Astrocyte (in vitro differentiated cells and primary cell): ENCODE measurements at regions not wholly inside any gene's neighbourhood (a gene's known extent, or its start where the extent isn't known, plus 50 kb on each side); places are given as distances from the start of the nearest gene placed in this dataset.

Experiments used
- EZH2 ChIP-seq: IDR thresholded peaks from 2 replicates; pipeline ENCODE4 v1.6.1; 2012; ENCODE audit warnings: mild to moderate bottlenecking, low read length, inconsistent platforms; ENCODE audit not compliant: insufficient read depth
- TF ChIP-seq, protein P1 (sequence below): IDR thresholded peaks from 2 replicates; pipeline ENCODE4 v1.5.1; 2011; ENCODE audit warnings: low read depth, mild to moderate bottlenecking, inconsistent platforms, low read length, moderate library complexity; ENCODE audit not compliant: insufficient read depth

DNA sequence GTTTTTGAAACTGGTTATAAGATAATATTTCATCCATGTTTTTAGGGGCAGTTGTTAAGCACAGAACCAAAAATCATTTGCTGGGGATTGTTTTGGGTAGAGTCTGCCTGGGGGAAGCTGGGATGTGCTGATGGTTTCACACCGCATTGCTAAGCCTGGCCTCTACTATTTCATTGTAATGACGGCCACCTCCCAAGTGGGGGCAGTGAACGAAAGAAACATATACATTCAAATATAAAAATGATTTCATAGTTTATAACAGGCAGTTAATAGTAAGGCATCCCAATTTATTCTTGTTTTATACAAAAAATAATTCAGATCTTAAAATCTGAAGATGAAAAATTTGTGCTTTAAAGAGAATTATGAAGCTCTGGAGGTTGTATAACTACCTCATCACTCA is 750.8 kb downstream of the REEP3 start:
- TF ChIP-seq, protein P1, sequence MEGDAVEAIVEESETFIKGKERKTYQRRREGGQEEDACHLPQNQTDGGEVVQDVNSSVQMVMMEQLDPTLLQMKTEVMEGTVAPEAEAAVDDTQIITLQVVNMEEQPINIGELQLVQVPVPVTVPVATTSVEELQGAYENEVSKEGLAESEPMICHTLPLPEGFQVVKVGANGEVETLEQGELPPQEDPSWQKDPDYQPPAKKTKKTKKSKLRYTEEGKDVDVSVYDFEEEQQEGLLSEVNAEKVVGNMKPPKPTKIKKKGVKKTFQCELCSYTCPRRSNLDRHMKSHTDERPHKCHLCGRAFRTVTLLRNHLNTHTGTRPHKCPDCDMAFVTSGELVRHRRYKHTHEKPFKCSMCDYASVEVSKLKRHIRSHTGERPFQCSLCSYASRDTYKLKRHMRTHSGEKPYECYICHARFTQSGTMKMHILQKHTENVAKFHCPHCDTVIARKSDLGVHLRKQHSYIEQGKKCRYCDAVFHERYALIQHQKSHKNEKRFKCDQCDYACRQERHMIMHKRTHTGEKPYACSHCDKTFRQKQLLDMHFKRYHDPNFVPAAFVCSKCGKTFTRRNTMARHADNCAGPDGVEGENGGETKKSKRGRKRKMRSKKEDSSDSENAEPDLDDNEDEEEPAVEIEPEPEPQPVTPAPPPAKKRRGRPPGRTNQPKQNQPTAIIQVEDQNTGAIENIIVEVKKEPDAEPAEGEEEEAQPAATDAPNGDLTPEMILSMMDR, result no peak
- TF ChIP-seq EZH2, result no peak
